ENCODE measurements at regions not wholly inside any gene's neighbourhood (a gene's known extent, or its start where the extent isn't known, plus 50 kb on each side); places are given as distances from the start of the nearest gene placed in this dataset.
"Not testable (repeated sequence)": the region's sequence is repeated elsewhere in the genome, so short reads cannot be mapped to it uniquely, and the experiment has no call there.

GRCh38 chr4:102397056-102397455, 51.8 kb upstream of the SLC39A8 start:
- not testable (repeated sequence) for DNase-seq

GRCh38 chr4:102399021-102399420, 53.7 kb upstream of the SLC39A8 start:
- DNase-seq, result no peak

GRCh38 chr4:102400898-102401297, 55.6 kb upstream of the SLC39A8 start:
- no peak for DNase-seq

DNA sequence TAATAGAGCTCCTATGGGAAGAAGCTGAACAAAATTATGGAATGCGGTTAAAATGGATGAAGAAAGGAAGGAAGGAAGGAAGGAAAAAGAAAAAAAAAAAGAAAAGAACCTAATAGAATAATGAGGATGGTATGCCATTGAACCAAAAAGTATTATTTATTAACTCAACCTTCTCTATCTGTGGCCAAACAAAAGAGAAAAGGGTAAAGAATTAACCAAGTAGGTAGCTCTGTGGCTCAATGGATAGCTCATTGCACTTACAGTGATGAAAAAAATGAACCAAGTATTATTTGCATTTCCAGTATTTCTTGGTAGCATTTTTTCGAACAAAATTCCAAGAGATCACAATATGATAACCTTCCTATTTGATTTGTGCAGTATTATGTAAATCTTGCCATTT, 56.9 kb upstream of the SLC39A8 start:
- no peak for DNase-seq

GRCh38 chr4:102403116-102403515, 57.8 kb upstream of the SLC39A8 start:
- no peak for DNase-seq

GRCh38 chr4:102404431-102404969, 59.2 kb upstream of the SLC39A8 start:
- no peak for DNase-seq

- DNase-seq, result no peak
Measured at GRCh38 chr4:102405821-102406401, 60.6 kb upstream of the SLC39A8 start.

DNA sequence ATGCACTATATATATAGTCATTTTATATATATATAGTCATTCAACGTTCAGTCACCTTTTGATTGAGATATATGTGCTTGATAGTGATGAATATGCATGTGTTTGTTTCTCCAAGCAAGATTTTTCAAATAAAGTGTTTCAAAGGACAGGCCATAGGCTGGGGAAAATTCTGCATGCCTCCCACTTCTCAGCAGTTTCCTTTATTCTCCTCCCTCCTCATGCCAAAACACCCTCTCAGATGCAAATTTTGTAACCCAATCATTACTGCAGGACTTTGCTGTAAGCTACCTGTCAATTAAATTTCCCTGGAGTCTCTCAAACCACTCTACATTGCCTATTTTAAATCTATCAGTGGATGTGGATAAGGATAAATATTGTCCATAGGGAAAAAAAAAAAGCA, 65.6 kb upstream of the SLC39A8 start:
- not testable (repeated sequence) for DNase-seq

- DNase-seq, result no peak
Measured at GRCh38 chr4:102411408-102411807, 66.1 kb upstream of the SLC39A8 start.

DNA sequence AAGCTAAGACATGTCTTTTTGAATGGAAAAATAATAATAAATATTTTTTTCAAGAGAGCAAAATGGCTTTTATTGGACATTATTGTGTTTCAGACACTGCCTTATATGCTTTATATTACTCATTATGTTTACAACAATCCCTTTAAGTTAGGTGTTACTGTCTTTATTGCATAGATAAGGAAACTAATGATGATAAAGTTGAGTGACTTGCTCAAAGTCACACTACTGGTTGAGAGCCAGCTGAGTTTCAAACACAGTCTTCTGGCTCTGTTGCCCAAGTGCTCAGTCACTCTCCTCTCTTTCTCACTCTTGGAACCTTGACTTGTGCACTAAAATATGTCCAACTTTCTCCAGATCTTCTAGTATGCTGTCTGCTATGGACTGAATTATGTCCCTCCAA, 71.5 kb upstream of the SLC39A8 start:
- DNase-seq, result no peak

DNA sequence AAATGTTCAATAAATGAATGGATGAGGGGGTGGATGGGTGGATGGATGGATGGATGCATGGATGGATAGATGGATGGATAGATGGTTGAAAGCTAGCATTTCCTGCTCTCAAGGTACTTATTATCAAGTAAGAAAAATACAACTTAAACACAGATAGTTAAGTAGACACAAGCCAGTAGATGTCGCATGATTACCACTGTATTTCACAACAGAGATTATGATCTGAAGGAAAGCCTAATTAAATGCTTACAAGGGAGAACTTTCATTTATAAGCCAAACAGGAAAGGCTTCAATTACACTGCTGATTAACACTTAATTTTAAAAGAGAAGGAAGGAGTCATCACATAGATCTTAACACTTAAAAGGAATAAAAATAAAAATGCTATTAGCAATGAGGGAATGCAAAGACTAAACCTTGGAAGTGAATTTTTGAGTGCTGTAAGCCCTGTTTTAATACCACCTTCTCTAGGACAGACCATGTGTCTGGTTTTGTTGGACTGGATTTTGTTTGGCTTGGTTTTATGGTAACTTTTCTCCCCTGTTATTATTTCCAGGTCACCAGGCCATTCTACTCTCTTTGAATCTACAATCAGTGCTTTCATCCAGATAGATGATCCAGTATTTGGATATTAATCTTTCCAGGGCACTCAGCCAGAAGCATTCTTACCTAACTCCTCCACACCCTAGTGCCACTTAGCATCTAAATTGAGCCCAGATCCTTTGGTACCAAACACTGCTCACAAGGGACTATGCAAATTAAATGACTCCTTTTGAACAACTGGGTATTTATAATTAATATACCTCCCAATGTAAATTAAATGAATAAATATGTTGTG, 75.5 kb upstream of the SLC39A8 start:
- DNase-seq, result no peak

DNA sequence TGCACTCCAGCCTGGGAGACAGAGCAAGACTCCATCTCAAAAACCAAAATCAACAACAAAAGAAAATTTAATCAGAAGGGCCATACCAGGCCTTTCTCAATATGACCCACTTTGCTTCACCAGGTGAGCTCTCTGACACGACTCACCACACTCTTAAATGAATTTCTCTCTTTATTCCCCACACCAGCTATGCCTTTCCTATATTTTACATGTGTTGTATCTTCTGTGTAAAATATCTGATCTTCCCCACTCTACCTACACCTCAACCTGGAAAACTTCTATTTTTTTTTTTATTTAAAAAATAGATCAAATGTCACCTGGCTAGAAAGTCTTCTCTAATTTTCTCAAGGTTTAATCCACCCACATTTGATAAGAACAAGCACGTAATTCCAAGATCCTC, 77.6 kb upstream of the SLC39A8 start:
- DNase-seq, result no peak

DNA sequence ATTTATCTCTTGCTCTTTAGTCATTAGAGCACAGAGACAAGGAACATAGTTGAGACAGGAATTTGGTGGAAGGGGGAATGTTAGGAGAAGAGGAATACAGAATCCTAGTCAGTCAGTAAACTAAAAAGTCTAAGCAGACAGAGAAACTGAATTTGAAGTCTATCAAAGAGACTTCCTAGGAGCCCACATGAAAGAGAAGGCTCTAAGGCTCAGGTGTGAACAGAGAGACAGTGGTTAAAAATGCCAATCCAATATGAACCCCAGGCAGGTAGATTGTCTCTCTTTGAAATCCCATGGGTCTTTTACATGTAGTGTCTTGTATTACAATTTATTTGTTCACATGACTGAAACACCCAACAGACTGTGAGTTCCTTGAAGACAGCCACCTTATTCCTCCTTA, 77.8 kb upstream of the NFKB1 start:
- DNase-seq, result no peak

DNA sequence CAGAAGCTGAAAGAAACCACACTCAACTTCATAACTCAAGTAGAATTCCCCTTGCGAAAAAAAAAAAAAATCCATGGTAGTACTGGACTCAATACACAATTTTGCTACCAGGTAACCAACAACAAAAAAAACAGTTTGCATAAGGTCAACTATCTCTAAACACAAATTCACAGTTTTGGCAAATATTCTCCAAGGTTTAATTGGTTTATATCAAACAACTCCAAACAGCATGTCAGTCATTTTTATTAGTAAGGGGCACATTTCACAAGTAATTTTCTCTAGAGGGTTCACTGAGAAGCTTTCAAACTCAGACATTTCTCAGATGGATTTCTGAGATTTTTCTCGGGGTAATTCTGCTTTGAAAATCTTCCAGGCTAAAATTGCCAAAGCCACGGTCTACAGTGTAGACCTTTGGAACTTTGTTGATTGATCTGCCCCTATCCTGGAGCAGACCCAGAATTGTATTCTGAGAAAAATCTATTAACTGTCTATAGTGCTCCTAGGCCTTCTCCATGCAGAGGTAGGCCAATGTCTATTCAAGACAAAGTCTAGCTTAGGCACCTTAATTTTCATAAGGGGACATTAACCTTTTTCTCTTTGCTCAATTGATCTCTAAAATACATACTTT, 73.7 kb upstream of the NFKB1 start:
- DNase-seq, result no peak

DNA sequence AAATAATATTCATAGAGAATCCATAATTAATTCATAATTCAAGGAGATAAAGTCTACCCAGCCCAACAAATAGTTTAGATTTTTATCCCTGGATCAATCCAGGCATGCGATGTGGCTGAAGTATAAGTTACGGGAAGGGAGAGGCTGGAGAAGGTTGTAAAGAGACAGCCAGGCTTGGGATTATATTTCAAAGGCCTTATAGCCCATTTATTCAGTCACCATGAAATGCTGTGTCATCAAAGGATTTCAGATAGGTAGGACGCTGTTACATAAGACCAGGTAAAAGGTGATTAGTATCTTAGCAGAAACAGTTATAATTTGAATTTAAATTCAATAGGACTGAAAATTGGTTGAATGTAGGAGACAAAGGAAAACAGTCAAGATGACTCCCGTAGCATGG, 73.0 kb upstream of the NFKB1 start:
- no peak for DNase-seq

DNA sequence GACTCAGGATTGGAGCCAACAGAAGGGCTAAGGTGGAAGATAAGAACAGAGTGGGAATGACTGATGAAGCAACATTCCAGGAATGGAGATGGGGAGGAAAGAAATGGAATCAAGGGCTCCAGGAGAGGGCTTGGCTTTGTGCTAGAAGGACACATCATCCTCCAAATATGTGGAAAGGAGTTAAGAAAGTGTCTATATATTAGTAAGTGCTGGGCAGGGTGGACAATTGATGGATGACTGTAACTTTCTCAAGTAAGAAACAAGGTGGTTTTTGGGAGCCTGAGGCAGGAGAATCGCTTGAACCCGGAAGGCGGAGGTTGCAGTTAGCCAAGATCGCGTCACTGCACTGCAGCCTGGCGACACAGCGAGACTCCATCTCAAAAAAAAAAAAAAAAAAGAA, 71.6 kb upstream of the NFKB1 start:
- DNase-seq, result no peak

GRCh38 chr4:102430461-102430910, 70.7 kb upstream of the NFKB1 start:
- DNase-seq, result no peak

DNA sequence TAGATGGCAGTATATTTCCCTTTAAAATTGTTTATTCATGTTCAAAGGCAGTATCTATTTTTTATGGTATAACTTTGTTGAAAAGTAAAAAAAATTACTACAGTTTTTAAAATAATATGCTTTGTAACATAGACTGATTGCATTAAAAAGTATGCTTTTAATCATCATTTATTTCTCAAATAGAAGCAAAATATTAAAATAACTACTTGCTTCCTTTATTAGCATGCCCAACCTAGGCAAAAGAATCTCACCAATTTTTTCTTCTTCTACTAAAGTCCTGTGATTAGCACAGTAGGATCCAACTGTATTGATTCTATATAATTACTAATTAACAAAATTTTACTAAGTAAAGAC, 69.6 kb upstream of the NFKB1 start:
- no peak for DNase-seq

DNA sequence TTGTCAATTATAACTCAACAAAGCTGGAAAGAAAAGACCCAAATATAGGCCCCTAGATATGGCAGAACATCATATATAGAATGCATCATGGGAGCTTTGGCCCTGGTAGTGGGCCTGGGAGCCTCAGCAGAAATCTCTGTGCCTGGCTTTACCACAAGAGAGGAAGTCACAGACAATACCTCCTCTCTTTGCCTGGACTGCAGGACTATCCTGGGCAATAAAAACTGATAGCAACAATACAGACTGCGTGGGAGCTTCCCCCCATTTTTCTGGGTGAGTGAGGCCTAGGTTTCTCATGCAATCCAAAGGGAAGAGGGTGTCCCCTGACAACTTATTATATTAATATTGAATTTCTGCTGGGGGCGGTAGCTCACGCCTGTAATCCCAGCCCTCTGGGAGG, 64.0 kb upstream of the NFKB1 start:
- no peak for DNase-seq

DNA sequence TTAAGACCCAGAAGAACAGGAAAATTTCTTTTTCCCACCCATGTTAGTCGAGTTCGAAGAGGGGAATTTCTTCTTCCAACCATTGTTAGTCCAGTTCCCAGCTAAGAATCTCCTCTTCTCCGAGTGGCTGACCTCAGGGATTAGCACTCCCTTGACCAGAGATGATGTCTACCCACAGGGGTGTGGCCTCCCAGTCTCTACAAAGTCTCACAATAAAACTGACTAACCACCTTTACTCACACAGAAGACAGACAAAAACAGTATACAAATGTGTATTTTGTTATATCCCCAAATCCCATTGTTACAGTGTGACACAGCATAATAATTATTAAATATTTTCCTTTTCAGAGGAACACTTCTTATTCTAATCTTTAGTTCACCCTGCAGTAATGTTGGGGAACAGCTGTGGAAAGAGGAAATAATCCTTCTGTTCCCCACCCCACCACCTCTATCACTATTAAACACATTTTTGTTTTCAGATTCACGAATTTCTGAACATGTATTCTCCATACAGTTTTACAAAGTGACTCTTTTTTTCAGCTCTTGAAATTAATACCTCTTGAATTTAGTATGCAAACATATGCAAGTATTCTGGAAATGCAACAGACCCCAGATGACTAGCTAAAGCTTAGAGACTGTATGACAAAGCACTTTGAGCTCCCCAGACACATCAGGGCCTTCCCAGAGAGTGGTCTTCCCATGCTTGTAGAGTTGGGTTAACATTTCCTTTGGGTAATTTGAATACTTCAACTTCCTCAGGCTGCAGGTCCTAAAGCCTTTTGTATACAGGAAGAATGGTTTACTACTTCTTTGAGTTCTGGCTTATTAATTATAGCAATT, 62.5 kb upstream of the NFKB1 start:
- DNase-seq, result no peak

DNA sequence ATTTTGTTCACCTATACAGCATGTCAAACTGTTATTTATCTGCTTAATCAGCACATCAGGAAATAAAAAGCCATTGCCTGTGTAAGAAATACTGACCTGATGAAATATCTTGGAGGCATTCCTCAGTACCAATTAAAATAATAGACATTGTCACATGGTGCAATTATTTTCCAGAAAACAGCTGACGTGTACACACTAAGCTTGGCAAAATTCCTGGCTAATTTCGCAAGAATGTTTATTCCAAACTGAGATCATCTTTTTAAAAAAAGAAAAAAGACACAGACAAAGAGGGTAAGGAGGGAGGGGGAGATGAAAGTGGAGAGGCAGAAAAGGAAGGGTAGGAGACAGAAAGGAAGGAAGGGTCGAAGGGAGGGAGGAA, 61.9 kb upstream of the NFKB1 start:
- no peak for DNase-seq

GRCh38 chr4:102439812-102440211, 61.3 kb upstream of the NFKB1 start:
- no peak for DNase-seq

- DNase-seq, result no peak
Measured at GRCh38 chr4:102440498-102440897, 60.7 kb upstream of the NFKB1 start.
